ENCODE measurements at regions not wholly inside any gene's neighbourhood (a gene's known extent, or its start where the extent isn't known, plus 50 kb on each side); places are given as distances from the start of the nearest gene placed in this dataset.
"Not testable (repeated sequence)": the region's sequence is repeated elsewhere in the genome, so short reads cannot be mapped to it uniquely, and the experiment has no call there.

GRCh38 chr10:85402541-85402940 is 964.1 kb downstream of the GRID1 start:
- Histone ChIP-seq H3K4me2 (ENCODE audit: low read length) (no peak overlapping the region), H2BK120ac (ENCODE audit: insufficient read depth, low read length, poor library complexity) (no peak overlapping the region), H3K9ac (ENCODE audit: low read length) (no peak overlapping the region), H3K79me1 (ENCODE audit: low read length) (no peaks in the 10 kb centered on the region), H2BK5ac (ENCODE audit: low read depth, low read length, poor library complexity) (no peak overlapping the region), H3K4me1 (ENCODE audit: control insufficient read depth in 1 of 2, insufficient read depth in 2 of 2, low read length in 2 of 2) (no peaks in the 10 kb centered on the region), H3K79me2 (ENCODE audit: control insufficient read depth, insufficient read depth, low read length, poor library complexity) (no peaks in the 10 kb centered on the region), H4K8ac (ENCODE audit: low read depth, low read length) (no peak overlapping the region), H2BK12ac (ENCODE audit: low read length) (no peak overlapping the region), H3K27ac (ENCODE audit: low read depth, low read length) (no peak overlapping the region), H3K23ac (ENCODE audit: low read length) (no peak overlapping the region), H3K36me3 (ENCODE audit: control insufficient read depth in 1 of 2, insufficient read depth in 2 of 2, low read length in 2 of 2) (no peaks in the 10 kb centered on the region), H2AK5ac (ENCODE audit: low read length) (no peak overlapping the region), H3K14ac (ENCODE audit: low read length) (no peak overlapping the region), H3K9me3 (ENCODE audit: insufficient read depth, low read depth, low read length) (no peaks in the 10 kb centered on the region), H3K18ac (ENCODE audit: low read length) (no peak overlapping the region), H4K91ac (ENCODE audit: low read depth, low read length) (no peak overlapping the region), H2AFZ (ENCODE audit: insufficient read depth, low read length, poor library complexity) (no peak overlapping the region), H3K27me3 (ENCODE audit: insufficient read depth, low read length) (no peaks in the 10 kb centered on the region), H4K12ac (ENCODE audit: low read depth, low read length) (no peak overlapping the region), H3K4ac (ENCODE audit: low read depth, low read length) (no peak overlapping the region), H3K4me3 (ENCODE audit: low read depth, low read length) (no peak overlapping the region)
- no CpG with 5 or more reads among the region's 1 CpG for WGBS (ENCODE audit: extremely low coverage, insufficient coverage, insufficient read length)
- DNase-seq: no peak

DNA sequence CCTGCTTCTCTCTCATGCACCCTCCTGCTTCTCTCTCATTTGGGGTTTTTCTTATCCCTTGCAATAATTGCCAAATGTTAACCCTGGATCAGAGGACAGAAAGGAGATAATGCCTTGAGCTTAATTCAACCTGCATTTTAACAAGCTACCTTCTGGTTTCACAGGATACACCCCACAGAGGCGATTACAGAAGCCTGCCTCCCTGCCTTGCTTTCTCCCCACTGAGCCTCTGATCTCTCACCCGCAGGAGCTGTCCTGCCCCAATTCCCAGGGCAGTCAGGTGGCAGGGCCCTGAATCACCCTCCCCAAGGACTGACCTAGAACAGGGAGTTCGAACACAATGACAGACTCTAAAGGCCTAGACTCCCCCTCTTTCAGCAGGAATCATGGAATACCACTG is 959.5 kb downstream of the GRID1 start:
- H4K91ac ChIP-seq (ENCODE audit: low read depth, low read length): no peak overlapping the region
- no peak overlapping the region for H4K12ac ChIP-seq (ENCODE audit: low read depth, low read length)
- no peaks in the 10 kb centered on the region for H3K36me3 ChIP-seq (ENCODE audit: control insufficient read depth in 1 of 2, insufficient read depth in 2 of 2, low read length in 2 of 2)
- H4K8ac ChIP-seq (ENCODE audit: low read depth, low read length): no peak overlapping the region
- H3K4me3 ChIP-seq (ENCODE audit: low read depth, low read length): no peak overlapping the region
- H3K27ac ChIP-seq (ENCODE audit: low read depth, low read length): no peak overlapping the region
- H3K9me3 ChIP-seq (ENCODE audit: insufficient read depth, low read depth, low read length): no peaks in the 10 kb centered on the region
- no peak overlapping the region for H3K4ac ChIP-seq (ENCODE audit: low read depth, low read length)
- H2BK12ac ChIP-seq (ENCODE audit: low read length): no peak overlapping the region
- no peak overlapping the region for H3K14ac ChIP-seq (ENCODE audit: low read length)
- no peak for DNase-seq
- H2AFZ ChIP-seq (ENCODE audit: insufficient read depth, low read length, poor library complexity): no peak overlapping the region
- H3K79me1 ChIP-seq (ENCODE audit: low read length): no peaks in the 10 kb centered on the region
- no peak overlapping the region for H3K18ac ChIP-seq (ENCODE audit: low read length)
- no peak overlapping the region for H2BK5ac ChIP-seq (ENCODE audit: low read depth, low read length, poor library complexity)
- no peak overlapping the region for H3K4me2 ChIP-seq (ENCODE audit: low read length)
- no peaks in the 10 kb centered on the region for H3K79me2 ChIP-seq (ENCODE audit: control insufficient read depth, insufficient read depth, low read length, poor library complexity)
- H2AK5ac ChIP-seq (ENCODE audit: low read length): no peak overlapping the region
- H3K23ac ChIP-seq (ENCODE audit: low read length): no peak overlapping the region
- H3K4me1 ChIP-seq (ENCODE audit: control insufficient read depth in 1 of 2, insufficient read depth in 2 of 2, low read length in 2 of 2): no peaks in the 10 kb centered on the region
- H3K27me3 ChIP-seq (ENCODE audit: insufficient read depth, low read length): no peaks in the 10 kb centered on the region
- H3K9ac ChIP-seq (ENCODE audit: low read length): no peak overlapping the region
- WGBS (ENCODE audit: extremely low coverage, insufficient coverage, insufficient read length): no CpG with 5 or more reads among the region's 3 CpGs
- no peak overlapping the region for H2BK120ac ChIP-seq (ENCODE audit: insufficient read depth, low read length, poor library complexity)

- WGBS (ENCODE audit: extremely low coverage, insufficient coverage, insufficient read length): no CpG with 5 or more reads among the region's 3 CpGs
- H3K23ac ChIP-seq (ENCODE audit: low read length): no peak overlapping the region
Observed at GRCh38 chr10:85408388-85408787, 958.2 kb downstream of the GRID1 start.

DNA sequence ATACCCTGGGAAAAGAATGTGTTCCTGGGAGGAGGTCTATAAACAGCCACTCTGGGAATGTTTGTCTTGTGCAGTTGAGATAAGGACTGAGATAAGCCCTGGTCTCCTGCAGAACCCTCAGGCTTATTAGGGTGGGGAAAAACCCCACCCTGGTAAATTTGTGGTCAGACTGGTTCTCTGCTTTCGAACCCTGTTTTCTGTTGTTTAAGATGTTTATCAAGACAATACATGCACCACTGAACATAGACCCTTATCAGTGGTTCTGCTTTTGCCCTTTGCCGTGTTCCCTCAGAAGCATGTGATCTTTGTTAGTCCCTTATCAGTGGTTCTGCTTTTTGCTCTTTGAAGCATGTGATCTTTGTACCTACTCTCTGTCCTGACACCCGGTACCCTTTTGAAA is 956.0 kb downstream of the GRID1 start:
- H4K12ac ChIP-seq (ENCODE audit: low read depth, low read length); H3K36me3 ChIP-seq (ENCODE audit: control insufficient read depth in 1 of 2, insufficient read depth in 2 of 2, low read length in 2 of 2); H2AK5ac ChIP-seq (ENCODE audit: low read length); H3K14ac ChIP-seq (ENCODE audit: low read length); H3K9ac ChIP-seq (ENCODE audit: low read length); H2BK12ac ChIP-seq (ENCODE audit: low read length); H3K79me2 ChIP-seq (ENCODE audit: control insufficient read depth, insufficient read depth, low read length, poor library complexity); H3K9me3 ChIP-seq (ENCODE audit: insufficient read depth, low read depth, low read length); H3K4me1 ChIP-seq (ENCODE audit: control insufficient read depth in 1 of 2, insufficient read depth in 2 of 2, low read length in 2 of 2); H2BK120ac ChIP-seq (ENCODE audit: insufficient read depth, low read length, poor library complexity); H3K4me2 ChIP-seq (ENCODE audit: low read length); H4K91ac ChIP-seq (ENCODE audit: low read depth, low read length); H4K8ac ChIP-seq (ENCODE audit: low read depth, low read length); H2AFZ ChIP-seq (ENCODE audit: insufficient read depth, low read length, poor library complexity); H3K4me3 ChIP-seq (ENCODE audit: low read depth, low read length); H3K23ac ChIP-seq (ENCODE audit: low read length); H3K27me3 ChIP-seq (ENCODE audit: insufficient read depth, low read length); H3K79me1 ChIP-seq (ENCODE audit: low read length); DNase-seq; H3K27ac ChIP-seq (ENCODE audit: low read depth, low read length); H2BK5ac ChIP-seq (ENCODE audit: low read depth, low read length, poor library complexity); H3K18ac ChIP-seq (ENCODE audit: low read length); H3K4ac ChIP-seq (ENCODE audit: low read depth, low read length): not testable (repeated sequence)
- no CpG with 5 or more reads among the region's 3 CpGs for WGBS (ENCODE audit: extremely low coverage, insufficient coverage, insufficient read length)

More at GRCh38 chr10:85408388-85408787, 958.2 kb downstream of the GRID1 start:
- no peaks in the 10 kb centered on the region for H3K36me3 ChIP-seq (ENCODE audit: control insufficient read depth in 1 of 2, insufficient read depth in 2 of 2, low read length in 2 of 2)
- no peak for DNase-seq
- no peak overlapping the region for H4K12ac ChIP-seq (ENCODE audit: low read depth, low read length)
- H3K9me3 ChIP-seq (ENCODE audit: insufficient read depth, low read depth, low read length): no peaks in the 10 kb centered on the region
- H3K79me1 ChIP-seq (ENCODE audit: low read length): no peaks in the 10 kb centered on the region
- no peak overlapping the region for H4K91ac ChIP-seq (ENCODE audit: low read depth, low read length)
- H2BK5ac ChIP-seq (ENCODE audit: low read depth, low read length, poor library complexity): no peak overlapping the region
- no peak overlapping the region for H3K4me3 ChIP-seq (ENCODE audit: low read depth, low read length)
- H3K9ac ChIP-seq (ENCODE audit: low read length): no peak overlapping the region
- no peak overlapping the region for H3K18ac ChIP-seq (ENCODE audit: low read length)
- no peaks in the 10 kb centered on the region for H3K27me3 ChIP-seq (ENCODE audit: insufficient read depth, low read length)
- no peak overlapping the region for H3K27ac ChIP-seq (ENCODE audit: low read depth, low read length)
- no peaks in the 10 kb centered on the region for H3K4me1 ChIP-seq (ENCODE audit: control insufficient read depth in 1 of 2, insufficient read depth in 2 of 2, low read length in 2 of 2)
- H3K79me2 ChIP-seq (ENCODE audit: control insufficient read depth, insufficient read depth, low read length, poor library complexity): no peaks in the 10 kb centered on the region
- no peak overlapping the region for H2AFZ ChIP-seq (ENCODE audit: insufficient read depth, low read length, poor library complexity)
- no peak overlapping the region for H3K4ac ChIP-seq (ENCODE audit: low read depth, low read length)
- H3K4me2 ChIP-seq (ENCODE audit: low read length): no peak overlapping the region
- no peak overlapping the region for H2AK5ac ChIP-seq (ENCODE audit: low read length)
- no peak overlapping the region for H3K14ac ChIP-seq (ENCODE audit: low read length)
- H2BK12ac ChIP-seq (ENCODE audit: low read length): no peak overlapping the region
- no peak overlapping the region for H2BK120ac ChIP-seq (ENCODE audit: insufficient read depth, low read length, poor library complexity)
- no peak overlapping the region for H4K8ac ChIP-seq (ENCODE audit: low read depth, low read length)
